WTC11 (cell line): ENCODE measurements at regions not wholly inside any gene's neighbourhood (a gene's known extent, or its start where the extent isn't known, plus 50 kb on each side); places are given as distances from the start of the nearest gene placed in this dataset.
"Not testable (repeated sequence)": the region's sequence is repeated elsewhere in the genome, so short reads cannot be mapped to it uniquely, and the experiment has no call there.

Source experiments
- ATAC-seq: fragments of 200-7000 bp; cut with Tn5 transposase; 2 replicates; pipeline ENCODE4 v1.10.0; 2021; ENCODE audit warnings: mild to moderate bottlenecking, moderate library complexity
- CTCF ChIA-PET: fragments of 300-600 bp; sonication (Branson Sonifier 250); formaldehyde crosslinking; loops from one replicate; lab custom pipeline; 2021; ENCODE audit warnings: antibody characterized with exemption; lab: Charles Lee
- POLR2A ChIA-PET: fragments of 350-600 bp; sonication (Branson Sonifier 250); formaldehyde crosslinking; loops from one replicate; lab custom pipeline; 2021; ENCODE audit warnings: antibody characterized with exemption; lab: Charles Lee
- DNase-seq: peaks from one replicate; pipeline ENCODE4 v3.0.0; 2021; ENCODE audit warnings: low spot score
- H3K27ac Mint-ChIP-seq: 2 replicates; pipeline ENCODE4 v1.8.0; 2021; ENCODE audit warnings: mixed read lengths
- H3K27me3 Mint-ChIP-seq: 2 replicates; pipeline ENCODE4 v1.8.0; 2021; ENCODE audit warnings: low read depth, mild to moderate bottlenecking, moderate library complexity, mixed read lengths
- H3K36me3 Mint-ChIP-seq: 2 replicates; pipeline ENCODE4 v1.8.0; 2021; ENCODE audit warnings: mixed read lengths
- H3K4me1 Mint-ChIP-seq: 2 replicates; pipeline ENCODE4 v1.8.0; 2022; ENCODE audit warnings: mixed read lengths
- H3K4me3 Mint-ChIP-seq: 2 replicates; pipeline ENCODE4 v1.8.0; 2021; ENCODE audit warnings: mild to moderate bottlenecking, moderate library complexity, mixed read lengths
- H3K9me3 Mint-ChIP-seq: 2 replicates; pipeline ENCODE4 v1.8.0; 2021; ENCODE audit warnings: mixed read lengths
- ARID4B ChIP-seq: sonication (generic); formaldehyde crosslinking; IDR thresholded peaks from 2 replicates; pipeline ENCODE4 v1.8.0; 2023; ENCODE audit warnings: missing genetic modification reagents, mild to moderate bottlenecking, borderline replicate concordance
- ATF1 ChIP-seq: sonication (generic); formaldehyde crosslinking; IDR thresholded peaks from 2 replicates; pipeline ENCODE4 v1.8.1; 2023; ENCODE audit warnings: mild to moderate bottlenecking, moderate library complexity, missing genetic modification reagents
- CREB1 ChIP-seq: sonication (generic); formaldehyde crosslinking; IDR thresholded peaks from 2 replicates; pipeline ENCODE4 v1.8.0; 2023; ENCODE audit warnings: mild to moderate bottlenecking, missing genetic modification reagents
- CREM ChIP-seq: sonication (generic); formaldehyde crosslinking; IDR thresholded peaks from 2 replicates; pipeline ENCODE4 v1.8.1; 2022; ENCODE audit warnings: mild to moderate bottlenecking, missing genetic modification reagents, moderate library complexity
- E2F5 ChIP-seq: sonication (generic); formaldehyde crosslinking; IDR thresholded peaks from 2 replicates; pipeline ENCODE4 v1.8.1; 2022; ENCODE audit warnings: mild to moderate bottlenecking, moderate library complexity, missing genetic modification reagents
- EMX1 ChIP-seq: fragments of 250-450 bp; sonication (Bioruptor Pico); IDR thresholded peaks from 2 replicates; pipeline ENCODE4 v1.8.0; 2021; ENCODE audit warnings: mild to moderate bottlenecking
- ERG ChIP-seq: fragments of 250-450 bp; sonication (Bioruptor Pico); IDR thresholded peaks from 2 replicates; pipeline ENCODE4 v1.8.0; 2021; ENCODE audit warnings: mild to moderate bottlenecking
- FOXJ3 ChIP-seq: sonication (generic); formaldehyde crosslinking; IDR thresholded peaks from 2 replicates; pipeline ENCODE4 v1.9.0; 2021; ENCODE audit warnings: missing genetic modification reagents, mild to moderate bottlenecking, borderline replicate concordance
- FOXP1 ChIP-seq: sonication (generic); formaldehyde crosslinking; IDR thresholded peaks from 2 replicates; pipeline ENCODE4 v1.8.0; 2022; ENCODE audit warnings: missing genetic modification reagents, mild to moderate bottlenecking, moderate library complexity, borderline replicate concordance
- GABPB1 ChIP-seq: sonication (generic); formaldehyde crosslinking; IDR thresholded peaks from 2 replicates; pipeline ENCODE4 v1.8.1; 2023; ENCODE audit warnings: mild to moderate bottlenecking, missing genetic modification reagents
- IRF2 ChIP-seq: sonication (generic); formaldehyde crosslinking; IDR thresholded peaks from 2 replicates; pipeline ENCODE4 v1.8.0; 2022; ENCODE audit warnings: low read depth, missing genetic modification reagents, borderline replicate concordance
- JUN ChIP-seq: sonication (generic); formaldehyde crosslinking; IDR thresholded peaks from 2 replicates; pipeline ENCODE4 v1.8.0; 2023; ENCODE audit warnings: mild to moderate bottlenecking, missing genetic modification reagents
- KAT7 ChIP-seq: sonication (generic); formaldehyde crosslinking; IDR thresholded peaks from 2 replicates; pipeline ENCODE4 v1.8.1; 2023; ENCODE audit warnings: missing genetic modification reagents, mild to moderate bottlenecking, borderline replicate concordance
- NR2C2 ChIP-seq: sonication (generic); formaldehyde crosslinking; IDR thresholded peaks from 2 replicates; pipeline ENCODE4 v1.8.0; 2022; ENCODE audit warnings: mild to moderate bottlenecking, missing genetic modification reagents
- ZBTB43 ChIP-seq: sonication (generic); formaldehyde crosslinking; IDR thresholded peaks from 2 replicates; pipeline ENCODE4 v1.8.1; 2023; ENCODE audit warnings: mild to moderate bottlenecking, missing genetic modification reagents
- ZNF138 ChIP-seq: sonication (generic); formaldehyde crosslinking; conservative IDR thresholded peaks from 2 replicates; pipeline ENCODE4 v1.8.1; 2022; ENCODE audit warnings: mild to moderate bottlenecking, moderate library complexity, missing genetic modification reagents
- ZNF317 ChIP-seq: sonication (generic); formaldehyde crosslinking; IDR thresholded peaks from 2 replicates; pipeline ENCODE4 v1.8.1; 2023; ENCODE audit warnings: low read depth, mild to moderate bottlenecking, moderate library complexity, missing genetic modification reagents, borderline replicate concordance
- ZNF423 ChIP-seq: fragments of 250-450 bp; sonication (Bioruptor Pico); IDR thresholded peaks from 2 replicates; pipeline ENCODE4 v2.1.2; 2022; ENCODE audit warnings: mild to moderate bottlenecking, moderate library complexity

GRCh38 chr19:23541991-23542390 lies 145.0 kb downstream of the ZNF675 start (continued):
- TF ChIP-seq ARID4B (CRISPR knock-in tag) (no peak), IRF2 (no peak), NR2C2 (CRISPR knock-in tag) (no peak), FOXJ3 (CRISPR knock-in tag) (no peak), EMX1 (CRISPR knock-in tag) (no peak), ATF1 (CRISPR knock-in tag) (no peak), JUN (CRISPR knock-in tag) (no peak), E2F5 (CRISPR knock-in tag) (no peak), ZBTB43 (CRISPR knock-in tag) (no peak)

- H3K27ac Mint-ChIP-seq, CTCF ChIA-PET, ATAC-seq, POLR2A ChIA-PET, DNase-seq, H3K4me3 Mint-ChIP-seq, H3K4me1 Mint-ChIP-seq: not testable (repeated sequence)
- Mint-ChIP-seq H3K27me3 (peaks cover 19% of the 10 kb centered on the region), H3K9me3 (peaks cover 82% of the 10 kb centered on the region), H3K36me3 (peaks cover 37% of the 10 kb centered on the region)
Measured at GRCh38 chr19:23540180-23540579, 144.9 kb upstream of the ZNF91 start.

- CTCF ChIA-PET: no interaction called here
- TF ChIP-seq ERG (no peak), E2F5 (CRISPR knock-in tag) (no peak), ZNF423 (CRISPR knock-in tag) (no peak), FOXP1 (CRISPR knock-in tag) (no peak), CREB1 (CRISPR knock-in tag) (no peak), ARID4B (CRISPR knock-in tag) (no peak), GABPB1 (CRISPR knock-in tag) (no peak), KAT7 (no peak), ZNF317 (CRISPR knock-in tag) (no peak), CREM (CRISPR knock-in tag) (no peak), ZNF138 (CRISPR knock-in tag) (no peak)
- TF ChIP-seq, all 79 proteins: peak for 0
- H3K36me3 Mint-ChIP-seq: peaks cover 38% of the 10 kb centered on the region
- DNase-seq (no peak), ATAC-seq (no peak)
- no peaks in the 10 kb centered on the region for H3K4me1 Mint-ChIP-seq
- H3K27me3 Mint-ChIP-seq: peaks cover 16% of the 10 kb centered on the region
- peaks cover 82% of the 10 kb centered on the region for H3K9me3 Mint-ChIP-seq
- POLR2A ChIA-PET: no interaction called here
- no peak overlapping the region for H3K4me3 Mint-ChIP-seq
- H3K27ac Mint-ChIP-seq: no peak overlapping the region
Measured at GRCh38 chr19:23539499-23539898, 144.2 kb upstream of the ZNF91 start.

- DNase-seq, H3K27ac Mint-ChIP-seq, CTCF ChIA-PET, H3K4me3 Mint-ChIP-seq, POLR2A ChIA-PET, ATAC-seq, H3K4me1 Mint-ChIP-seq: not testable (repeated sequence)
- peaks cover 16% of the 10 kb centered on the region for H3K27me3 Mint-ChIP-seq
- H3K9me3 Mint-ChIP-seq: peaks cover 74% of the 10 kb centered on the region
- peaks cover 39% of the 10 kb centered on the region for H3K36me3 Mint-ChIP-seq
Measured at GRCh38 chr19:23537136-23537535, 141.9 kb upstream of the ZNF91 start.
